ENCODE measurements at regions not wholly inside any gene's neighbourhood (a gene's known extent, or its start where the extent isn't known, plus 50 kb on each side); places are given as distances from the start of the nearest gene placed in this dataset.

GRCh38 chr12:34198924-34199323, 176.6 kb downstream of the ALG10 start:
- in situ Hi-C loops (cut with HindIII; ENCODE audit: extremely low pct_ligation_motif_present, low pct_unique_long_range_greater_than_20kb) (no loop called here), intact Hi-C loops (cut with micrococcal nuclease; ENCODE audit: unreplicated experiment) (no loop called here)
- Histone ChIP-seq H3K36me3 (replicated peaks in 1 of 2; ENCODE audit: control insufficient read depth in 1 of 2, insufficient read depth in 2 of 2, low read length in 2 of 2) (no peaks in the 10 kb centered on the region), H3K4me1 (ENCODE audit: insufficient read depth, low read length) (no peaks in the 10 kb centered on the region), H3K27ac (ENCODE audit: extremely low read length, insufficient read depth, low read length) (no peak overlapping the region), H3K4me2 (ENCODE audit: low read depth, low read length) (no peak overlapping the region), H3K9ac (ENCODE audit: insufficient read depth, low read depth, low read length) (no peak overlapping the region), H3K27me3 (ENCODE audit: control insufficient read depth in 1 of 2, insufficient read depth in 2 of 2, low read length in 2 of 2) (no peaks in the 10 kb centered on the region; a peak in 1 of 5 replicates), H2AFZ (ENCODE audit: low read length) (no peak overlapping the region), H3K9me3 (ENCODE audit: low read length) (no peaks in the 10 kb centered on the region), H4K20me1 (ENCODE audit: insufficient read depth, low read length) (no peaks in the 10 kb centered on the region), H3K4me3 (replicated peaks in 1 of 3; ENCODE audit: insufficient read depth in 1 of 3, low read depth in 2 of 3, low read length in 3 of 3) (no peak overlapping the region), H3K79me2 (ENCODE audit: insufficient read depth, low read length) (no peaks in the 10 kb centered on the region)
- FAIRE-seq: no peak
- no peak for ATAC-seq
- CTCF ChIA-PET (ENCODE audit: low intra/inter-chr PET ratio, low total read pairs): no interaction called here
- under 1% methylated on average over 7 of the region's 7 CpGs for WGBS (ENCODE audit: low lambda C conversion rate)
- POLR2A ChIA-PET: no interaction called here
- DNase-seq (ENCODE audit: low spot score): no peak
- no peak for TF ChIP-seq ZNF75D (CRISPR knock-in tag; IDR thresholded peaks at IDR 0.05; ENCODE audit: borderline replicate concordance)
- no peak for TF ChIP-seq U2AF1 (optimal IDR thresholded peaks at IDR 0.05; ENCODE audit: low read depth, low read length)
- no peak for TF ChIP-seq MAF1 (CRISPR knock-in tag; IDR thresholded peaks at IDR 0.05; ENCODE audit: borderline replicate concordance)
- TF ChIP-seq ZNF317 (CRISPR knock-in tag; IDR thresholded peaks at IDR 0.05): no peak
- no peak for TF ChIP-seq ZNF580 (CRISPR knock-in tag; IDR thresholded peaks at IDR 0.05; ENCODE audit: borderline replicate concordance, low read depth)
- no peak for TF ChIP-seq PAF1 (CRISPR knock-in tag; IDR thresholded peaks at IDR 0.05)
- TF ChIP-seq ZNF124 (CRISPR knock-in tag; IDR thresholded peaks at IDR 0.05): no peak
- no peak for TF ChIP-seq ZNF460 (CRISPR knock-in tag; IDR thresholded peaks at IDR 0.05; ENCODE audit: borderline replicate concordance)
- TF ChIP-seq POGK (CRISPR knock-in tag; conservative IDR thresholded peaks at IDR 0.05): no peak
- TF ChIP-seq MTERF4 (CRISPR knock-in tag; IDR thresholded peaks at IDR 0.05): no peak
- TF ChIP-seq SNAPC4 (CRISPR knock-in tag; IDR thresholded peaks at IDR 0.05): no peak
- TF ChIP-seq ZFYVE20 (CRISPR knock-in tag; IDR thresholded peaks at IDR 0.05; ENCODE audit: borderline replicate concordance, low read depth): no peak
- no TSS peak for BruUV-seq (replicated peaks)

All from HepG2 (cell line).